ENCODE measurements at regions not wholly inside any gene's neighbourhood (a gene's known extent, or its start where the extent isn't known, plus 50 kb on each side); places are given as distances from the start of the nearest gene placed in this dataset.

GRCh38 chr4:187839765-187840164 is 155.8 kb upstream of the ZFP42 start:
- H3K79me2 ChIP-seq: no peaks in the 10 kb centered on the region
- H3K9me3 ChIP-seq (ENCODE audit: low read depth): no peaks in the 10 kb centered on the region
- no peak for DNase-seq (ENCODE audit: low spot score)
- no peak overlapping the region for H3K27ac ChIP-seq
- no peaks in the 10 kb centered on the region for H3K4me1 ChIP-seq (ENCODE audit: insufficient read depth)
- H3K9me2 ChIP-seq (replicated peaks; ENCODE audit: insufficient read depth): no peaks in the 10 kb centered on the region
- no peak overlapping the region for H3K4me2 ChIP-seq
- H3K27me3 ChIP-seq: no peaks in the 10 kb centered on the region
- no peaks in the 10 kb centered on the region for H3K36me3 ChIP-seq (replicated peaks; ENCODE audit: insufficient read depth, low read depth)
- H3K4me3 ChIP-seq: no peak overlapping the region
- H2AFZ ChIP-seq: no peak overlapping the region
- H4K20me1 ChIP-seq (ENCODE audit: insufficient read depth, poor library complexity, severe bottlenecking): no peaks in the 10 kb centered on the region
- TF ChIP-seq EZH2 (IDR thresholded peaks at IDR 0.05; ENCODE audit: borderline replicate concordance): no peak

DNA sequence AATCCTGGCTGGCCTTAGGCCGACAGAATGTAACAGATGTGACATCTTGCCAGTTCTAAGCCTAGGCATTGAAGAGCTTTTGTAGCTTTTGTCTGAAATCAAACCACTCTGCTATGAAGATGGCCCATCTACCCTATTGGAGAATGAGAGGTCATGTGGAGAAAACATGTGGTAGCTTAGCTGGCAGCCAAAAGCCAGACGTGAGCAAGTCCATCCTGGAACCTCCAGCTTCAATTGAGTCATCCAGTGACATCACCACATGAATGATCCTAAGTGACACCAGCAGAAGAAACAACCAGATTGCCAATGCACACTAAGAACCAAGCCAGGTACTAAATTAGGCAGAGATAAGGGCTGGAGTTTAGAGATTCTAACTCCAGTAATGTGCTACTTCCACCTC is 154.8 kb upstream of the ZFP42 start:
- WGBS (ENCODE audit: low lambda C conversion rate, missing lambda C conversion rate): 75% methylated on average over 2 of the region's 2 CpGs

DNA sequence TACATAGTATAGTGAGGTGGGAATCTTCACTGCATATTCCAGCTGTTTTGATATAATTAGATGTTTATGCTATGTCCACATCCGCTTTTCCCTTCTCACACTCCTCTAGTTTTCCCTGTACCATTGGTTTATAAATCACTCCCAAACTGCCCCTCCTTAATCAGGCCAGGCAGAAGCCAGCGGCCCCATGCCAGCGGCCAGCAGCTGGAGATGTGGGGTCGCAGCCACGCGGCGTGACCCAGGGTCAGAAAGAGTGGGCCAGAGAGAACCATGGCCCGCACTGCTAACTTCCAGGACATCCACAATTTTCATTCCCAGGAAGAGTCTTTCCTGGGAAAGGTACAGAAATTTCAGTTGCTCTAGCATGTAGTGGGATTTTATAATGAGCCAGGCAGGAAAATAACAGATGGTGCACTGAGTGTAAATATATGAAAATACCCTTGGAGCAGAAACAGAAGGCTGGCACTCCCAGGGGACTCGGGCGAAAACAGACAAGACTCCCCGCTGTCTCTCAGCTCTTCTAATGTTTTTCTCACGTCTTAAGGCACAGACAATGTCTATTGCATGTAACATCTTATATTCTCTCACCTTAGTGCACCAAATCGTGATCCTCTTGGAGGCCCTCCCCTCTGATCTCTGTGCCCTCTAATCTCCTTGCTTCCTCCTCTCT is 145.9 kb upstream of the ZFP42 start:
- Histone ChIP-seq H3K27me3 (no peaks in the 10 kb centered on the region), H3K4me1 (ENCODE audit: insufficient read depth) (no peaks in the 10 kb centered on the region), H4K20me1 (ENCODE audit: insufficient read depth, poor library complexity, severe bottlenecking) (no peaks in the 10 kb centered on the region), H3K36me3 (replicated peaks; ENCODE audit: insufficient read depth, low read depth) (no peaks in the 10 kb centered on the region), H3K9me3 (ENCODE audit: low read depth) (no peaks in the 10 kb centered on the region), H3K9me2 (replicated peaks; ENCODE audit: insufficient read depth) (no peaks in the 10 kb centered on the region), H3K4me2 (no peak overlapping the region), H3K4me3 (no peak overlapping the region), H3K27ac (no peak overlapping the region), H3K79me2 (no peaks in the 10 kb centered on the region), H2AFZ (no peak overlapping the region)
- TF ChIP-seq EZH2 (IDR thresholded peaks at IDR 0.05; ENCODE audit: borderline replicate concordance): no peak
- no peak for TF ChIP-seq EZH2phosphoT487 (IDR thresholded peaks at IDR 0.05; ENCODE audit: low read depth, severe bottlenecking, unreplicated experiment)
- TF ChIP-seq, protein P1, sequence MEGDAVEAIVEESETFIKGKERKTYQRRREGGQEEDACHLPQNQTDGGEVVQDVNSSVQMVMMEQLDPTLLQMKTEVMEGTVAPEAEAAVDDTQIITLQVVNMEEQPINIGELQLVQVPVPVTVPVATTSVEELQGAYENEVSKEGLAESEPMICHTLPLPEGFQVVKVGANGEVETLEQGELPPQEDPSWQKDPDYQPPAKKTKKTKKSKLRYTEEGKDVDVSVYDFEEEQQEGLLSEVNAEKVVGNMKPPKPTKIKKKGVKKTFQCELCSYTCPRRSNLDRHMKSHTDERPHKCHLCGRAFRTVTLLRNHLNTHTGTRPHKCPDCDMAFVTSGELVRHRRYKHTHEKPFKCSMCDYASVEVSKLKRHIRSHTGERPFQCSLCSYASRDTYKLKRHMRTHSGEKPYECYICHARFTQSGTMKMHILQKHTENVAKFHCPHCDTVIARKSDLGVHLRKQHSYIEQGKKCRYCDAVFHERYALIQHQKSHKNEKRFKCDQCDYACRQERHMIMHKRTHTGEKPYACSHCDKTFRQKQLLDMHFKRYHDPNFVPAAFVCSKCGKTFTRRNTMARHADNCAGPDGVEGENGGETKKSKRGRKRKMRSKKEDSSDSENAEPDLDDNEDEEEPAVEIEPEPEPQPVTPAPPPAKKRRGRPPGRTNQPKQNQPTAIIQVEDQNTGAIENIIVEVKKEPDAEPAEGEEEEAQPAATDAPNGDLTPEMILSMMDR (IDR thresholded peaks at IDR 0.05; ENCODE audit: poor library complexity): no peak
- no peak for DNase-seq (ENCODE audit: low spot score)
- WGBS (ENCODE audit: low lambda C conversion rate, missing lambda C conversion rate): 85% methylated on average over 13 of the region's 13 CpGs

More for the DNA sequence above, 154.8 kb upstream of the ZFP42 start:
- Histone ChIP-seq H3K4me2 (no peak overlapping the region), H2AFZ (no peak overlapping the region), H3K4me3 (no peak overlapping the region), H3K27ac (no peak overlapping the region), H3K4me1 (ENCODE audit: insufficient read depth) (no peaks in the 10 kb centered on the region), H3K79me2 (no peaks in the 10 kb centered on the region), H3K9me3 (ENCODE audit: low read depth) (no peaks in the 10 kb centered on the region), H3K27me3 (no peaks in the 10 kb centered on the region), H3K36me3 (replicated peaks; ENCODE audit: insufficient read depth, low read depth) (no peaks in the 10 kb centered on the region), H4K20me1 (ENCODE audit: insufficient read depth, poor library complexity, severe bottlenecking) (no peaks in the 10 kb centered on the region), H3K9me2 (replicated peaks; ENCODE audit: insufficient read depth) (no peaks in the 10 kb centered on the region)
- DNase-seq (ENCODE audit: low spot score): no peak
- TF ChIP-seq, protein P1 (IDR thresholded peaks at IDR 0.05; ENCODE audit: poor library complexity): no peak
- TF ChIP-seq EZH2phosphoT487 (IDR thresholded peaks at IDR 0.05; ENCODE audit: low read depth, severe bottlenecking, unreplicated experiment) (no peak), EZH2 (IDR thresholded peaks at IDR 0.05; ENCODE audit: borderline replicate concordance) (no peak)

DNA sequence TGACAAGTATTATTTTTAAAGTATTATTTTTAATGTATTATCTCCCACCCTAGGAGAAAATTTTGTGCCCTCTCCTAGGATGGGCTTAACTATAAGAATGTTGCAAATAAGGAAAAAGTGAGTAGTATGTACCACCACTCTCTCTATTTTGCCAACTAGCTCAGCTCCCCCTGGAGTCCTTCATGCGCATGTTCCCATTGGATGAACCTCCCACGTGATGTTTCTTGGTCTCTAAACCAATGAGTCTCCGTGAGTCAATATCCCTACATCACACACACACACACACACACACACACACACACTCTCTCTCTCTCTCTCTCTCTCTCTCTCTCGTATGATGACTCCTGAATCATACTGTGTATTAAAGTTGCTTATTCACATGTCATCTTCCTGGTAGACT is 129.7 kb upstream of the ZFP42 start:
- TF ChIP-seq EZH2phosphoT487 (IDR thresholded peaks at IDR 0.05; ENCODE audit: low read depth, severe bottlenecking, unreplicated experiment): no peak
- TF ChIP-seq, protein P1 (IDR thresholded peaks at IDR 0.05; ENCODE audit: poor library complexity): no peak
- Histone ChIP-seq H4K20me1 (ENCODE audit: insufficient read depth, poor library complexity, severe bottlenecking) (no peaks in the 10 kb centered on the region), H3K4me2 (no peak overlapping the region), H3K9me3 (ENCODE audit: low read depth) (no peaks in the 10 kb centered on the region), H3K27me3 (no peaks in the 10 kb centered on the region), H3K4me1 (ENCODE audit: insufficient read depth) (no peaks in the 10 kb centered on the region), H2AFZ (no peak overlapping the region), H3K9me2 (replicated peaks; ENCODE audit: insufficient read depth) (no peaks in the 10 kb centered on the region), H3K36me3 (replicated peaks; ENCODE audit: insufficient read depth, low read depth) (no peaks in the 10 kb centered on the region), H3K27ac (no peak overlapping the region), H3K79me2 (no peaks in the 10 kb centered on the region), H3K4me3 (no peak overlapping the region)
- WGBS (ENCODE audit: low lambda C conversion rate, missing lambda C conversion rate): 94% methylated on average over 3 of the region's 4 CpGs
- DNase-seq (ENCODE audit: low spot score): no peak

Measured in hepatocyte (in vitro differentiated cells).